Endodermal cell (in vitro differentiated cells): ENCODE measurements at regions not wholly inside any gene's neighbourhood (a gene's known extent, or its start where the extent isn't known, plus 50 kb on each side); places are given as distances from the start of the nearest gene placed in this dataset.

Source experiments
- DNase-seq: peaks from one replicate; pipeline ENCODE4 v3.0.0-alpha.2; 2017
- H3K27ac ChIP-seq: 2 replicates; pipeline ENCODE4 v1.5.1; 2013; ENCODE audit warnings: mild to moderate bottlenecking, low read depth, low read length, moderate library complexity
- H3K27me3 ChIP-seq: 2 replicates; pipeline ENCODE4 v1.6.1; 2013; ENCODE audit warnings: mild to moderate bottlenecking, low read length, moderate library complexity; ENCODE audit not compliant: insufficient read depth, control insufficient read depth, poor library complexity, severe bottlenecking
- H3K36me3 ChIP-seq: 2 replicates; pipeline ENCODE4 v1.7.0; 2013; ENCODE audit warnings: mild to moderate bottlenecking, low read length, moderate library complexity; ENCODE audit not compliant: control insufficient read depth, insufficient read depth
- H3K4me1 ChIP-seq: one replicate; pipeline ENCODE4 v1.7.0; 2013; ENCODE audit warnings: low read length; ENCODE audit not compliant: control insufficient read depth, insufficient read depth
- H3K4me3 ChIP-seq: 2 replicates; pipeline ENCODE4 v1.5.1; 2013; ENCODE audit warnings: mild to moderate bottlenecking, low read length, moderate library complexity
- H3K9ac ChIP-seq: 2 replicates; pipeline ENCODE4 v1.6.1; 2013; ENCODE audit warnings: mild to moderate bottlenecking, low read length, moderate library complexity; ENCODE audit not compliant: poor library complexity, severe bottlenecking; ENCODE audit errors: extremely low read depth
- H3K9me3 ChIP-seq: 2 replicates; pipeline ENCODE4 v1.6.1; 2013; ENCODE audit warnings: mild to moderate bottlenecking, low read length, moderate library complexity; ENCODE audit not compliant: control insufficient read depth
- H3K27ac Mint-ChIP-seq: 2 replicates; pipeline ENCODE4 v1.8.0; 2020; ENCODE audit warnings: mixed read lengths
- H3K27me3 Mint-ChIP-seq: 2 replicates; pipeline ENCODE4 v1.8.0; 2021; ENCODE audit warnings: mild to moderate bottlenecking, mixed read lengths; ENCODE audit not compliant: insufficient read depth
- H3K36me3 Mint-ChIP-seq: 2 replicates; pipeline ENCODE4 v1.8.0; 2020; ENCODE audit warnings: low read depth, mixed read lengths
- H3K4me1 Mint-ChIP-seq: 2 replicates; pipeline ENCODE4 v1.8.0; 2020; ENCODE audit warnings: mixed read lengths
- H3K4me3 Mint-ChIP-seq: 2 replicates; pipeline ENCODE4 v1.8.0; 2020; ENCODE audit warnings: mild to moderate bottlenecking, moderate library complexity, mixed read lengths
- H3K9me3 Mint-ChIP-seq: 2 replicates; pipeline ENCODE4 v1.8.0; 2020; ENCODE audit warnings: mild to moderate bottlenecking, mixed read lengths
- CTCF ChIP-seq: fragments of 200-600 bp; sonication (generic); conservative IDR thresholded peaks from 2 replicates; pipeline ENCODE4 v1.5.0; 2021; ENCODE audit warnings: antibody characterized with exemption, mild to moderate bottlenecking
- WGBS, 2 experiments: methylation state at CpG; one replicate each; pipeline versions ENCODE4 v1.1.5 to v1.1.7; 2013; ENCODE audit warnings: missing lambda C conversion rate in 2 of 2, mixed read lengths in 1 of 2; ENCODE audit not compliant: insufficient coverage in 1 of 2, insufficient read length in 1 of 2; 5-methylcytosine and 5-hydroxymethylcytosine counted together

GRCh38 chr1:105686874-105687690 is 1369.4 kb upstream of the PRMT6 start:
- no peak overlapping the region for H3K27ac ChIP-seq
- no peak overlapping the region for H3K9ac ChIP-seq
- no peaks in the 10 kb centered on the region for H3K9me3 Mint-ChIP-seq
- peaks cover 10% of the 10 kb centered on the region for H3K27me3 Mint-ChIP-seq
- no peaks in the 10 kb centered on the region for H3K36me3 Mint-ChIP-seq
- no peaks in the 10 kb centered on the region for H3K9me3 ChIP-seq
- peaks cover 3% of the 10 kb centered on the region for H3K4me1 Mint-ChIP-seq
- DNase-seq = no peak
- 92 to 97% methylated on average over 4 to 15 of the region's 15 CpGs for WGBS, 2 experiments
- no peak overlapping the region for H3K4me3 ChIP-seq
- peaks cover 5% of the 10 kb centered on the region for H3K4me1 ChIP-seq
- H3K36me3 ChIP-seq = no peaks in the 10 kb centered on the region
- H3K27me3 ChIP-seq = peaks cover 13% of the 10 kb centered on the region
- no peak overlapping the region for H3K27ac Mint-ChIP-seq
- TF ChIP-seq CTCF = no peak
- H3K4me3 Mint-ChIP-seq = no peak overlapping the region

GRCh38 chr1:105700723-105701122 is 1355.8 kb upstream of the PRMT6 start:
- Histone ChIP-seq H3K27ac (no peak overlapping the region), H3K27me3 (no peaks in the 10 kb centered on the region), H3K36me3 (no peaks in the 10 kb centered on the region), H3K9me3 (no peaks in the 10 kb centered on the region), H3K4me3 (no peak overlapping the region), H3K4me1 (no peaks in the 10 kb centered on the region), H3K9ac (no peak overlapping the region)
- no peaks in the 10 kb centered on the region for H3K27me3 Mint-ChIP-seq
- no peak overlapping the region for H3K27ac Mint-ChIP-seq
- no peak for DNase-seq
- no peak for TF ChIP-seq CTCF
- H3K4me1 Mint-ChIP-seq = no peaks in the 10 kb centered on the region
- H3K4me3 Mint-ChIP-seq = no peak overlapping the region
- no peaks in the 10 kb centered on the region for H3K9me3 Mint-ChIP-seq
- no peaks in the 10 kb centered on the region for H3K36me3 Mint-ChIP-seq
- WGBS, 2 experiments = 93% methylated on average over 2 of the region's 2 CpGs; no CpG with 5 or more reads in 1 of the 2 experiments

DNA sequence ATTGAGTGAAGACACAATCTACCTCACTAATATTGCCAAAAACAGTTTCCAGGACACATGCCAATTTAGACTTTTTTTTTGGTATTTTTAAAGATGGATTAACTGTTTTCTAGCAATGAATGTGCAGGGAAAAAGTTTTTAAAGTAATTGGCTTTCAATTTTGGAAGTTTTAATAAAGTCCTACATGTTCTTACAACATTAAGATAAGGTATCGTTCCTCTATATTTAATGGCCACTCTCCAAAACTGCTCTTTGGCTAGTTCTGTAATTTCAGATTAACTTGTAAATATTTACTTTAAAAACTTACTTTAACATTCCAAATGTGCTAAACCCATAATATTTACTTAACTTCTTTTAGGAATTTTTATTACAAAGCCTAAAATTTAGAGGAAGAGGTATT is 1332.2 kb upstream of the PRMT6 start:
- H3K36me3 ChIP-seq = no peaks in the 10 kb centered on the region
- 100% methylated on average over 1 of the region's 1 CpG; no CpG with 5 or more reads in 1 of the 2 experiments for WGBS, 2 experiments
- H3K4me3 Mint-ChIP-seq = no peak overlapping the region
- no peak overlapping the region for H3K4me3 ChIP-seq
- H3K27me3 ChIP-seq = no peaks in the 10 kb centered on the region
- no peaks in the 10 kb centered on the region for H3K9me3 ChIP-seq
- H3K36me3 Mint-ChIP-seq = no peaks in the 10 kb centered on the region
- no peaks in the 10 kb centered on the region for H3K4me1 ChIP-seq
- no peak overlapping the region for H3K27ac ChIP-seq
- no peak for TF ChIP-seq CTCF
- no peak overlapping the region for H3K27ac Mint-ChIP-seq
- H3K4me1 Mint-ChIP-seq = no peaks in the 10 kb centered on the region
- H3K27me3 Mint-ChIP-seq = no peaks in the 10 kb centered on the region
- no peak overlapping the region for H3K9ac ChIP-seq
- no peak for DNase-seq
- no peaks in the 10 kb centered on the region for H3K9me3 Mint-ChIP-seq
